GM23248 (cell line): ENCODE measurements at regions not wholly inside any gene's neighbourhood (a gene's known extent, or its start where the extent isn't known, plus 50 kb on each side); places are given as distances from the start of the nearest gene placed in this dataset.

ENCODE experiments used
- EZH2 ChIP-seq: fragments of 200-600 bp; sonication (generic); IDR thresholded peaks from 2 replicates; pipeline ENCODE4 v1.6.1; 2018; ENCODE audit warnings: antibody characterized with exemption, mild to moderate bottlenecking; ENCODE audit not compliant: insufficient read depth, poor library complexity, severe bottlenecking
- EZH2phosphoT487 ChIP-seq: fragments of 200-600 bp; sonication (generic); IDR thresholded peaks from 2 replicates; pipeline ENCODE4 v1.6.1; 2018; ENCODE audit warnings: antibody characterized with exemption, moderate library complexity, mild to moderate bottlenecking, low read depth; ENCODE audit not compliant: insufficient read depth

DNA sequence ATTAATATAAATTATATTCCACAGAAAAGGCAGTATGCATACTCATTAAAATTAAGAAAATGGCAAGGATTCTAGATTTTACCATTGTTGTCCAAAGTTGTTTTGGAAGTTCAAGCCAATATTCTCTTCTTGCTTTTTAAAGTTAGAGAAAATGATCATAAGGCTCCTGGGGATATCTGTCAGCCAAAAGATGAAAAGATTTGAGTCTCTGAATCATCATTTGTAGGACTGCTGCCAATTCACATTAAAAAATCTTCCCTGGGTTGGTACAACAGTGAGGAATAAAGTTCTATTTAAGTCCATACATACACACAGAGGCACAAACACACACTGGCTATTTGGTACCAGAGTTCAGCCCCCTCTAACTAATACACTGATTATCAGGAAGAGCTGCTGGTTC is 620.1 kb downstream of the COL12A1 start:
- TF ChIP-seq EZH2phosphoT487 (no peak), EZH2 (no peak)
